Testis (tissue), 2 donors: ENCODE measurements at regions not wholly inside any gene's neighbourhood (a gene's known extent, or its start where the extent isn't known, plus 50 kb on each side); places are given as distances from the start of the nearest gene placed in this dataset.

Source experiments
- DNase-seq: peaks from one replicate; pipeline ENCODE4 v3.0.0-alpha.2; 2019
- H3K27ac ChIP-seq, 2 donors: fragments of 200-600 bp; sonication (generic); one replicate each; pipeline ENCODE4 v1.5.1; 2019
- H3K27me3 ChIP-seq: fragments of 200-600 bp; sonication (generic); one replicate; pipeline ENCODE4 v1.5.1; 2019
- H3K36me3 ChIP-seq: fragments of 200-600 bp; sonication (generic); one replicate; pipeline ENCODE4 v1.5.1; 2017; ENCODE audit warnings: low read depth; ENCODE audit errors: missing control alignments
- H3K4me1 ChIP-seq: fragments of 200-600 bp; sonication (generic); one replicate; pipeline ENCODE4 v1.5.1; 2019
- H3K4me3 ChIP-seq, 2 donors: fragments of 200-600 bp; sonication (generic); one replicate each; pipeline ENCODE4 v1.5.1; 2017 to 2019
- H3K9me3 ChIP-seq: fragments of 200-600 bp; sonication (generic); one replicate; pipeline ENCODE4 v1.5.1; 2017
- POLR2A ChIP-seq: fragments of 450-650 bp; IDR thresholded peaks from one replicate; pipeline ENCODE4 v1.6.1; 2017; ENCODE audit warnings: antibody characterized with exemption, mild to moderate bottlenecking, moderate library complexity
- WGBS, 2 donors: methylation state at CpG; one replicate each; pipeline ENCODE4 v1.1.5; 2018; 5-methylcytosine and 5-hydroxymethylcytosine counted together
- intact Hi-C: fragments of 100-400 bp; cut with DNase I; formaldehyde crosslinking; loops from one replicate; pipeline ENCODE4 v1.15.1; 2023; ENCODE audit warnings: low total_unique reads
- TF ChIP-seq, protein P1 (sequence below), 3 experiments: fragments of 450-650 bp in 2 of 3; fragments of 200-600 bp in 1 of 3; sonication (generic) in 1 of 3; IDR thresholded peaks; one replicate each; pipeline ENCODE4 v1.5.1; 2016 to 2019; ENCODE audit warnings: antibody characterized with exemption in 3 of 3, mild to moderate bottlenecking in 2 of 3, moderate library complexity in 1 of 3

- no peak for DNase-seq
- H3K4me1 ChIP-seq, result peaks cover 8% of the 10 kb centered on the region
- TF ChIP-seq, protein P1, sequence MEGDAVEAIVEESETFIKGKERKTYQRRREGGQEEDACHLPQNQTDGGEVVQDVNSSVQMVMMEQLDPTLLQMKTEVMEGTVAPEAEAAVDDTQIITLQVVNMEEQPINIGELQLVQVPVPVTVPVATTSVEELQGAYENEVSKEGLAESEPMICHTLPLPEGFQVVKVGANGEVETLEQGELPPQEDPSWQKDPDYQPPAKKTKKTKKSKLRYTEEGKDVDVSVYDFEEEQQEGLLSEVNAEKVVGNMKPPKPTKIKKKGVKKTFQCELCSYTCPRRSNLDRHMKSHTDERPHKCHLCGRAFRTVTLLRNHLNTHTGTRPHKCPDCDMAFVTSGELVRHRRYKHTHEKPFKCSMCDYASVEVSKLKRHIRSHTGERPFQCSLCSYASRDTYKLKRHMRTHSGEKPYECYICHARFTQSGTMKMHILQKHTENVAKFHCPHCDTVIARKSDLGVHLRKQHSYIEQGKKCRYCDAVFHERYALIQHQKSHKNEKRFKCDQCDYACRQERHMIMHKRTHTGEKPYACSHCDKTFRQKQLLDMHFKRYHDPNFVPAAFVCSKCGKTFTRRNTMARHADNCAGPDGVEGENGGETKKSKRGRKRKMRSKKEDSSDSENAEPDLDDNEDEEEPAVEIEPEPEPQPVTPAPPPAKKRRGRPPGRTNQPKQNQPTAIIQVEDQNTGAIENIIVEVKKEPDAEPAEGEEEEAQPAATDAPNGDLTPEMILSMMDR (IDR thresholded peaks at IDR 0.05), result no peak
- TF ChIP-seq POLR2A, result no peak
- no peaks in the 10 kb centered on the region for H3K27me3 ChIP-seq
- H3K4me3 ChIP-seq, result no peak overlapping the region
- H3K27ac ChIP-seq, result no peak overlapping the region
- H3K36me3 ChIP-seq, result no peaks in the 10 kb centered on the region
- 30 to 32% methylated on average over 15 of the region's 15 CpGs for WGBS, 2 donors
- intact Hi-C loops, result no loop called here
- H3K9me3 ChIP-seq, result no peaks in the 10 kb centered on the region
These were observed 298.6 kb downstream of the PARP8 start for GRCh38 chr5:50964746-50965653.

DNA sequence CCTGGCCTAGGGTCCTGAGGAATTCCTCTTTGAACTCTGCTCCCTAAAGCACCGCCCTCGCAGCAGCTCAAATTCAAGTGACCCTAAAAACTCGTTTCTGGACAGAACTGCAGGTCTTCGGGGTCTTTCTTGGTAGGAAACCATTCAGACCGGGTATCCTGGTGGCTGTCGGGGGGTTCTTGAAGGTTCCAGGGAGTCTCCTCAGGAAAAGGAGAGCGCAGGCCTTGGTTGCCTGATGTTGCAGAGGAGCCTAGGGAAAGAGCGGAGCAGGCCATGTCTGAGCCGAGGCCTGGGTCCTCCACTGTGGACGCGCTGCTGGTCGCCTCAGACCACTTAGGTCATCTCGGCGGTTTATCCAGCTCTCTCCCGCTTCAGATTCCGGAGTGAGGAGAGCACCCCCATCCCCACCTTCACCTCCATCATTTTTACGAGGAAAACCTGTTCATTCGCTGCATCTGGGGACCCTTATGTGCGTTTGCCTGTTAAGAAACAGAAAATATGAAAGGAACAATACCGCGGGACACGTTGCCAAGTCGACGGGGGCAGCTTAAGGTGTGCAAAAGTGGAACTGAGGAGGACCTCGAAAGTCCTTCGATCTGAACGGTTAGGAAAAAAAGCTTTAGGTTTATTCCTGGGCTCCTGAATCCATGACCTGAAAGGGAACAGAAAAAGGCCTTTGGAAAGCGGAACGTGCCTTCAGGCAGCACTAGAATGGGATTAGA, 299.4 kb downstream of the PARP8 start:
- no peak overlapping the region for H3K4me3 ChIP-seq
- WGBS, 2 donors, result 17 to 20% methylated on average over 25 to 29 of the region's 29 CpGs

DNA sequence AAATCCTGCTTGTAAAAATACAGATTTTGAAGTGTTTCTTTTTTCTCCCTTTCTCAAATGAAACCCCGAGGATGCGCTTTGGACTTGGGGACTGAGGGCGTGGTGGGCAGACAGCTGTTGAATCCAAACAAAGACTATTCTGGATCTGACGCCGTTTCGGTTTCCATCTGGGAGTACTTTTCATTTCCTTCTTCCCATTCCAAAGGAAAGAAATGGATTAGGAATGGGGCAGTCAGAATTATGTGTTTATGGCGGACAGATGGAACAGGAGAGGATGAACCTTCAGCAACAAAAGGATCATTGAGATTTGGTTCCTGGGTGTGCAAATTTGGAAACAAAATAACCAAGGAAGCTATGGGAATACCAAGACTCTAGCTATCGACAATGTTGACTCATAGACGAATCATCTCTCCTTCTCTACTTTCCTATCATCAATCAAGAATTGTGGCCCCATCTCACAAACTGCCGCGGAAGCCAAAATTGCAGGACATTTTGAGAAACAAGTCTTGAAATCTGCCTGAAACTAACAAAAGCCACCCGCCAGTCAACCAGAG, 300.6 kb downstream of the PARP8 start:
- Histone ChIP-seq H3K27me3 (no peaks in the 10 kb centered on the region), H3K36me3 (no peaks in the 10 kb centered on the region), H3K4me1 (peaks cover 8% of the 10 kb centered on the region), H3K9me3 (no peaks in the 10 kb centered on the region), H3K4me3 (no peak overlapping the region), H3K27ac (no peak overlapping the region)
- TF ChIP-seq, protein P1 (IDR thresholded peaks at IDR 0.05), result no peak
- TF ChIP-seq POLR2A, result no peak
- intact Hi-C loops, result no loop called here
- WGBS, 2 donors, result 6 to 7% methylated on average over 12 of the region's 12 CpGs
- DNase-seq, result no peak

More for the DNA sequence above, 299.4 kb downstream of the PARP8 start:
- Histone ChIP-seq H3K9me3 (no peaks in the 10 kb centered on the region), H3K36me3 (no peaks in the 10 kb centered on the region), H3K4me1 (peaks cover 8% of the 10 kb centered on the region), H3K27ac (no peak overlapping the region), H3K27me3 (no peaks in the 10 kb centered on the region)
- DNase-seq, result no peak
- intact Hi-C loops, result no loop called here
- no peak for TF ChIP-seq POLR2A
- TF ChIP-seq, protein P1 (IDR thresholded peaks at IDR 0.05), result no peak

DNA sequence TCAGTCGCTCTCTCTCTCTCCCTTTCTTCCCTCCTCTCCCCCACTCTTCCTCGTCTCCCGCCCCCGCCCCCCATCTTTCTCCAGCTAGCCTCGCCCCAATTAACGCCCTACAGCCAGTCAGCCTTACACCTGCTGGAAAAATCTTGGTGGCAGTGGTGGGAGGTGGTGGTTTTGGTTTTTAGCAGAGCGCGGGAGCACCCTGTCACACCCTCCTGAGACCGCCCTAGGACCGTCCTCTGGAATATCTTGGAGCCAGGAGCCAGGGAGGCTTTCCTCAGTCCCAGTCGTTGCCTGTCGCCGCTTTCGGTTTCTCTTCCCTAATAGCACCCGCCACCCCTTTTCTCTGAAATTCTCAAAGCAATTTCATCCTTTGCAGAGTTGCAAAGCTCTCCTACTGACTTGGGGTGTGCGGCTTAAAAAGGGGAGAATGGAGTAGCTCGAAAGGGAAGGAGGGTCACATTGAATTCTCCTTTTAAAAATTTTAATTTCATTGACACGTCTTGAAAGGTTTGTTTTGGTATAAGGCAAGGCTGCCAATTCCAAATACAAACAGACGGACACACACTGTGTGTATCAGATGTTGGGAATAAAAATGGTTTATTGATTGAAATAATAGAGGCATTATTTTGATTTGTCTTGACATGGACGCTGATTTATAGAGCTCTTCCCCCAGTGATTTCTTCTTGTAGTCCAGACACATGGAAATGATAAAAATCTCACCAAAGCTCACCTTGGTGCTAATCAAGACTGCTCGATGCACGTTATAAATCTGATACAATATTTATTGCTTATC, 301.3 kb downstream of the PARP8 start:
- Histone ChIP-seq H3K4me1 (peaks cover 8% of the 10 kb centered on the region), H3K27me3 (no peaks in the 10 kb centered on the region), H3K4me3 (no peak overlapping the region), H3K36me3 (no peaks in the 10 kb centered on the region), H3K27ac (no peak overlapping the region), H3K9me3 (no peaks in the 10 kb centered on the region)
- DNase-seq, result no peak
- intact Hi-C loops, result no loop called here
- TF ChIP-seq POLR2A, result no peak
- TF ChIP-seq, protein P1 (IDR thresholded peaks at IDR 0.05), result no peak
- WGBS, 2 donors, result 5 to 7% methylated on average over 22 of the region's 22 CpGs
